Vagina (tissue), 2 donors: ENCODE measurements at regions not wholly inside any gene's neighbourhood (a gene's known extent, or its start where the extent isn't known, plus 50 kb on each side); places are given as distances from the start of the nearest gene placed in this dataset.

Experiments used
- CTCF ChIP-seq, 3 experiments: fragments of 450-650 bp in 2 of 3; fragments of 200-600 bp in 1 of 3; sonication (generic) in 1 of 3; IDR thresholded peaks; one replicate each; pipeline ENCODE4 v1.5.1; 2017 to 2019; ENCODE audit warnings: antibody characterized with exemption in 3 of 3, mild to moderate bottlenecking in 2 of 3, moderate library complexity in 2 of 3
- POLR2A ChIP-seq, 2 donors: fragments of 450-650 bp; IDR thresholded peaks; one replicate each; pipeline ENCODE4 v1.6.1; 2017; ENCODE audit warnings: antibody characterized with exemption in 2 of 2, mild to moderate bottlenecking in 2 of 2, moderate library complexity in 2 of 2
- POLR2AphosphoS5 ChIP-seq, 2 donors: sonication (generic); formaldehyde crosslinking; IDR thresholded peaks; one replicate each; pipeline ENCODE4 v1.9.0; 2017; ENCODE audit warnings: antibody characterized with exemption in 2 of 2, mild to moderate bottlenecking in 2 of 2, low read depth in 1 of 2; ENCODE audit not compliant: insufficient read depth in 1 of 2

GRCh38 chr1:218156595-218156994 lies 128.5 kb upstream of the RRP15 start:
- no peak for TF ChIP-seq CTCF (IDR thresholded peaks at IDR 0.05)
- no peak for TF ChIP-seq POLR2A (IDR thresholded peaks at IDR 0.05)
- TF ChIP-seq POLR2AphosphoS5 (IDR thresholded peaks at IDR 0.05; ENCODE audit: insufficient read depth in 1 of 2, low read depth in 1 of 2): no peak
